ENCODE measurements at regions not wholly inside any gene's neighbourhood (a gene's known extent, or its start where the extent isn't known, plus 50 kb on each side); places are given as distances from the start of the nearest gene placed in this dataset.

DNA sequence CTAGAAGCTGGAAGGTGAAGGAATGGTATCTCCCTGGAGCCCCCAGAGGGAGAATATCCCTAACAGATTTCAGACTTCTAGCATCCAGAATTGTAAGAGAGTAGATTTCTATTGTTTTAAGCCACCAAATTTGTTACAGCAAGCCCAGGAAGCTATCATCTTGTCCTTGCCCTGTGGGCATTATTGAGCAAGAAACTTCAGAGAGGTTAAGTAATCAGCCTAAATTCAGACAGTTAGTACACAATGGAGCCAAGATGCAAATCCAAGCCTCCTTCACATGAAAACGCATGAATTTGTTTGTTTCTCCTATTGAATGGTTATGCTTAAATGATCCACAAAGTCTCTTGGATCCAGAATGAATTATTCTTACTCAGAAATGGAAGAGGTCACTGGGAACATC is 55.2 kb upstream of the TRIB2 start:
- no peak for FAIRE-seq

GRCh38 chr2:12663306-12664037 is 53.3 kb upstream of the TRIB2 start:
- no peak for FAIRE-seq

- FAIRE-seq: no peak
Measured at GRCh38 chr2:12665334-12665733, 51.4 kb upstream of the TRIB2 start.

GRCh38 chr2:12666445-12666844 is 50.3 kb upstream of the TRIB2 start:
- FAIRE-seq: no peak
